Fibroblast of lung (primary cell): ENCODE measurements at regions not wholly inside any gene's neighbourhood (a gene's known extent, or its start where the extent isn't known, plus 50 kb on each side); places are given as distances from the start of the nearest gene placed in this dataset.
A peak's percentile ranks its signal among the peaks of the same experiment; 100 is the strongest.

ENCODE experiments used
- DNase-seq, 2 donors: peaks; one replicate each; pipeline versions ENCODE4 v3.0.0 to v3.0.0-alpha.2; 2010; ENCODE audit warnings: low read depth in 2 of 2
- H2AFZ ChIP-seq: 2 replicates; pipeline ENCODE4 v1.5.1; 2012; ENCODE audit warnings: low read length, control low read depth, inconsistent platforms
- H3K27ac ChIP-seq: 2 replicates; pipeline ENCODE4 v1.5.1; 2011; ENCODE audit warnings: low read length, control low read depth; ENCODE audit not compliant: insufficient read depth
- H3K27me3 ChIP-seq: 2 replicates; pipeline ENCODE4 v1.5.1; 2011; ENCODE audit warnings: mild to moderate bottlenecking, low read length; ENCODE audit not compliant: control insufficient read depth, insufficient read depth
- H3K36me3 ChIP-seq: 2 replicates; pipeline ENCODE4 v1.5.1; 2011; ENCODE audit warnings: low read length; ENCODE audit not compliant: control insufficient read depth, insufficient read depth
- H3K4me1 ChIP-seq: 2 replicates; pipeline ENCODE4 v1.5.1; 2011; ENCODE audit warnings: low read length; ENCODE audit not compliant: control insufficient read depth, insufficient read depth; ENCODE audit errors: extremely low read depth
- H3K4me2 ChIP-seq: 2 replicates; pipeline ENCODE4 v1.5.1; 2011; ENCODE audit warnings: low read length, control low read depth; ENCODE audit not compliant: insufficient read depth; ENCODE audit errors: extremely low read depth
- H3K4me3 ChIP-seq, 4 experiments: fragments of 200-600 bp in 1 of 4; sonication (generic) in 1 of 4; replicated peaks in 1 of 4; 2 replicates each; pipeline ENCODE4 v1.5.1; 2011 to 2016; ENCODE audit warnings: low read length in 4 of 4, low read depth in 3 of 4, mild to moderate bottlenecking in 3 of 4, control low read depth in 2 of 4, inconsistent platforms in 1 of 4, mixed read lengths in 1 of 4; ENCODE audit not compliant: insufficient read depth in 1 of 4; ENCODE audit errors: control extremely low read depth in 1 of 4
- H3K79me2 ChIP-seq: 2 replicates; pipeline ENCODE4 v1.5.1; 2012; ENCODE audit warnings: mild to moderate bottlenecking, low read length, inconsistent platforms; ENCODE audit not compliant: control insufficient read depth, insufficient read depth
- H3K9ac ChIP-seq: 2 replicates; pipeline ENCODE4 v1.5.1; 2011; ENCODE audit warnings: mild to moderate bottlenecking, low read length, control low read depth; ENCODE audit not compliant: insufficient read depth
- H3K9me3 ChIP-seq: 2 replicates; pipeline ENCODE4 v1.5.1; 2012; ENCODE audit warnings: low read depth, low read length; ENCODE audit not compliant: control insufficient read depth, insufficient read depth
- H4K20me1 ChIP-seq: 2 replicates; pipeline ENCODE4 v1.5.1; 2011; ENCODE audit warnings: low read length; ENCODE audit not compliant: control insufficient read depth, insufficient read depth; ENCODE audit errors: extremely low read depth
- EZH2 ChIP-seq: IDR thresholded peaks from 2 replicates; pipeline ENCODE4 v1.5.1; 2012; ENCODE audit warnings: low read length, control low read depth, mild to moderate bottlenecking; ENCODE audit errors: missing control alignments
- TF ChIP-seq, protein P1 (sequence below), 2 donors: IDR thresholded peaks in 1 of 2; conservative IDR thresholded peaks in 1 of 2; 1 replicate in 1 of 2; 2 replicates in 1 of 2; pipeline ENCODE4 v1.5.1; 2011 to 2012; ENCODE audit warnings: low read length in 2 of 2, control low read depth in 1 of 2, inconsistent platforms in 1 of 2, low read depth in 1 of 2, mild to moderate bottlenecking in 1 of 2

GRCh38 chr20:40535816-40536215 lies 153.2 kb downstream of the MAFB start:
- H3K27me3 ChIP-seq, result no peaks in the 10 kb centered on the region
- no peak overlapping the region for H3K4me2 ChIP-seq
- H3K27ac ChIP-seq, result no peak overlapping the region
- no peaks in the 10 kb centered on the region for H3K36me3 ChIP-seq
- DNase-seq, result peak in 1 of 2 donors; percentile 5
- no peak overlapping the region for H2AFZ ChIP-seq
- H3K79me2 ChIP-seq, result no peaks in the 10 kb centered on the region
- no peaks in the 10 kb centered on the region for H3K4me1 ChIP-seq
- no peaks in the 10 kb centered on the region for H4K20me1 ChIP-seq
- H3K9ac ChIP-seq, result no peak overlapping the region
- H3K9me3 ChIP-seq, result no peaks in the 10 kb centered on the region
- H3K4me3 ChIP-seq, result no peak overlapping the region
- TF ChIP-seq EZH2, result no peak
- TF ChIP-seq, protein P1, sequence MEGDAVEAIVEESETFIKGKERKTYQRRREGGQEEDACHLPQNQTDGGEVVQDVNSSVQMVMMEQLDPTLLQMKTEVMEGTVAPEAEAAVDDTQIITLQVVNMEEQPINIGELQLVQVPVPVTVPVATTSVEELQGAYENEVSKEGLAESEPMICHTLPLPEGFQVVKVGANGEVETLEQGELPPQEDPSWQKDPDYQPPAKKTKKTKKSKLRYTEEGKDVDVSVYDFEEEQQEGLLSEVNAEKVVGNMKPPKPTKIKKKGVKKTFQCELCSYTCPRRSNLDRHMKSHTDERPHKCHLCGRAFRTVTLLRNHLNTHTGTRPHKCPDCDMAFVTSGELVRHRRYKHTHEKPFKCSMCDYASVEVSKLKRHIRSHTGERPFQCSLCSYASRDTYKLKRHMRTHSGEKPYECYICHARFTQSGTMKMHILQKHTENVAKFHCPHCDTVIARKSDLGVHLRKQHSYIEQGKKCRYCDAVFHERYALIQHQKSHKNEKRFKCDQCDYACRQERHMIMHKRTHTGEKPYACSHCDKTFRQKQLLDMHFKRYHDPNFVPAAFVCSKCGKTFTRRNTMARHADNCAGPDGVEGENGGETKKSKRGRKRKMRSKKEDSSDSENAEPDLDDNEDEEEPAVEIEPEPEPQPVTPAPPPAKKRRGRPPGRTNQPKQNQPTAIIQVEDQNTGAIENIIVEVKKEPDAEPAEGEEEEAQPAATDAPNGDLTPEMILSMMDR (conservative IDR thresholded peaks at IDR 0.05 in 1 of 2, IDR thresholded peaks at IDR 0.05 in 1 of 2; ENCODE audit: low read depth in 1 of 2, low read length in 2 of 2), result no peak

- Histone ChIP-seq H3K27ac (no peak overlapping the region), H3K9me3 (no peaks in the 10 kb centered on the region), H3K79me2 (no peaks in the 10 kb centered on the region), H2AFZ (no peak overlapping the region), H3K4me2 (no peak overlapping the region), H3K36me3 (no peaks in the 10 kb centered on the region), H3K27me3 (no peaks in the 10 kb centered on the region), H3K9ac (no peak overlapping the region), H4K20me1 (no peaks in the 10 kb centered on the region), H3K4me1 (no peaks in the 10 kb centered on the region), H3K4me3 (no peak overlapping the region)
- DNase-seq, result peak in 1 of 2 donors; percentile 34
- TF ChIP-seq EZH2, result no peak
- TF ChIP-seq, protein P1 (conservative IDR thresholded peaks at IDR 0.05 in 1 of 2, IDR thresholded peaks at IDR 0.05 in 1 of 2; ENCODE audit: low read depth in 1 of 2, low read length in 2 of 2), result peak; percentile 17 to 35
Observed at GRCh38 chr20:40532103-40532502, 156.9 kb downstream of the MAFB start.

- TF ChIP-seq, protein P1 (conservative IDR thresholded peaks at IDR 0.05 in 1 of 2, IDR thresholded peaks at IDR 0.05 in 1 of 2; ENCODE audit: low read depth in 1 of 2, low read length in 2 of 2), result no peak
- no peak for TF ChIP-seq EZH2
- Histone ChIP-seq H3K27ac (no peak overlapping the region), H3K9me3 (no peaks in the 10 kb centered on the region), H3K27me3 (no peaks in the 10 kb centered on the region), H3K4me1 (no peaks in the 10 kb centered on the region), H3K36me3 (no peaks in the 10 kb centered on the region), H3K4me3 (no peak overlapping the region), H3K79me2 (no peaks in the 10 kb centered on the region), H3K9ac (no peak overlapping the region), H4K20me1 (no peaks in the 10 kb centered on the region), H3K4me2 (no peak overlapping the region), H2AFZ (no peak overlapping the region)
- DNase-seq, result peak; percentile 63 to 86
Observed at GRCh38 chr20:40525351-40525750, 163.7 kb downstream of the MAFB start.
